PC-3 (cell line): ENCODE measurements at regions not wholly inside any gene's neighbourhood (a gene's known extent, or its start where the extent isn't known, plus 50 kb on each side); places are given as distances from the start of the nearest gene placed in this dataset.

ENCODE experiments used
- EZH2 ChIP-seq: fragments of 300-600 bp; sonication (generic); IDR thresholded peaks from one replicate; pipeline ENCODE4 v1.6.1; 2017; ENCODE audit warnings: antibody characterized with exemption, mild to moderate bottlenecking, low read length; ENCODE audit not compliant: unreplicated experiment
- EZH2phosphoT487 ChIP-seq: fragments of 300-600 bp; sonication (generic); IDR thresholded peaks from 2 replicates; pipeline ENCODE4 v1.6.1; 2018; ENCODE audit warnings: mild to moderate bottlenecking, antibody characterized with exemption, low read length, borderline replicate concordance
- TF ChIP-seq, protein P1 (sequence below): fragments of 300-600 bp; sonication (generic); conservative IDR thresholded peaks from 2 replicates; pipeline ENCODE4 v1.5.1; 2017; ENCODE audit warnings: antibody characterized with exemption, low read depth, mild to moderate bottlenecking, low read length

DNA sequence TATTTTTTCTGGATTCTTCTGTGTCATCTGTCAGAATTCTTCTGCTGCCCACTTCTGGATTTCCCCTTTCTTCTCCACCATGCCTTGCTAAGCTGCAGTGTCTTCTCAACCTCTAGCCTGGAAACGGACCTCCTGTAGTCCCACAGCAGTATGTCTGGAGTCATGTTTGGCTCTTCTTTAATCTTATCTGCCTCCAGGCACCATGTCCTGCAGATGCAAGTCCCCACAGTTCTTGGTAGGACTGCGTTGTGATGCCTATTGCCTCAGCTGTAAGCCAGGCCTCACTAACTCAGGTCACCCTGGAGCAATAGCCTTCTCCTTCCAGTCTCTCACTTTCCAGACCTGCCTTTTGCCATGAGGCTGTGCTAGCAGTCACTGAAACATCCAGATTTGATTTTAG lies 268.3 kb downstream of the POM121L12 start:
- TF ChIP-seq EZH2phosphoT487 (no peak), EZH2 (no peak)
- TF ChIP-seq, protein P1, sequence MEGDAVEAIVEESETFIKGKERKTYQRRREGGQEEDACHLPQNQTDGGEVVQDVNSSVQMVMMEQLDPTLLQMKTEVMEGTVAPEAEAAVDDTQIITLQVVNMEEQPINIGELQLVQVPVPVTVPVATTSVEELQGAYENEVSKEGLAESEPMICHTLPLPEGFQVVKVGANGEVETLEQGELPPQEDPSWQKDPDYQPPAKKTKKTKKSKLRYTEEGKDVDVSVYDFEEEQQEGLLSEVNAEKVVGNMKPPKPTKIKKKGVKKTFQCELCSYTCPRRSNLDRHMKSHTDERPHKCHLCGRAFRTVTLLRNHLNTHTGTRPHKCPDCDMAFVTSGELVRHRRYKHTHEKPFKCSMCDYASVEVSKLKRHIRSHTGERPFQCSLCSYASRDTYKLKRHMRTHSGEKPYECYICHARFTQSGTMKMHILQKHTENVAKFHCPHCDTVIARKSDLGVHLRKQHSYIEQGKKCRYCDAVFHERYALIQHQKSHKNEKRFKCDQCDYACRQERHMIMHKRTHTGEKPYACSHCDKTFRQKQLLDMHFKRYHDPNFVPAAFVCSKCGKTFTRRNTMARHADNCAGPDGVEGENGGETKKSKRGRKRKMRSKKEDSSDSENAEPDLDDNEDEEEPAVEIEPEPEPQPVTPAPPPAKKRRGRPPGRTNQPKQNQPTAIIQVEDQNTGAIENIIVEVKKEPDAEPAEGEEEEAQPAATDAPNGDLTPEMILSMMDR, result no peak
